ENCODE measurements at regions not wholly inside any gene's neighbourhood (a gene's known extent, or its start where the extent isn't known, plus 50 kb on each side); places are given as distances from the start of the nearest gene placed in this dataset.

DNA sequence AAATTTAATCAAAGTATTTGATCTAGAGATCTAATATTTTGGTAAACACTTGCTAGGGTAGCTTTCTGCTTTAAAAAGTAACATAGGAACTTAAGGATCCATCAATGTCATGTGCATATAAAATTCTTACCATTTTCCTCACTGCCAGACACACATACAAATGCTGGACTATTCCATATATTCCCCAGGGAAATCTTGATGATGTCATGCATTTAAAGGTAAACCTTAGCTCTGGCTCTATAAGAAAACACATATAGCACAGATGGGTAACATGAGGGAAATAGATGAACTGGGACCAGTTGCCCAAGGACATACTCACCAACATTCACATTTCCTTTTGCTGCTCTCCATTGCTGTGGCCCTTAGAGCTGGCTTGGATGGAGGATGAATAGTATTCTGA is 79.1 kb upstream of the FMNL2 start:
- H3K4me1 ChIP-seq (ENCODE audit: control insufficient read depth in 1 of 2, insufficient read depth in 2 of 2, low read depth in 1 of 2, low read length in 1 of 2): no peaks in the 10 kb centered on the region
- no peaks in the 10 kb centered on the region for H4K20me1 ChIP-seq (ENCODE audit: insufficient read depth)
- no peaks in the 10 kb centered on the region for H3K36me3 ChIP-seq (replicated peaks in 1 of 2; ENCODE audit: control insufficient read depth in 1 of 2, insufficient read depth in 2 of 2, low read length in 1 of 2)
- no peak overlapping the region for H3K4me2 ChIP-seq
- no peak overlapping the region for H3K27ac ChIP-seq (ENCODE audit: low read depth in 2 of 2, low read length in 1 of 2)
- no peaks in the 10 kb centered on the region for H3K9me2 ChIP-seq
- no peak for DNase-seq
- H3F3A ChIP-seq (replicated peaks; ENCODE audit: insufficient read depth): no peaks in the 10 kb centered on the region
- H3K79me2 ChIP-seq (ENCODE audit: insufficient read depth): no peaks in the 10 kb centered on the region
- ChIA-PET POLR2A (no interaction called here), CTCF (interaction anchor here (1.8 kb wide), 1 partner anchor 11 kb away, joined by 3 read pairs; no protein-coding TSS in a partner anchor)
- H3K4me3 ChIP-seq (ENCODE audit: low read depth in 2 of 2, low read length in 1 of 2): no peak overlapping the region
- no peak for TF ChIP-seq SMC3 (IDR thresholded peaks at IDR 0.05; ENCODE audit: low read depth, low read length)
- no peak for TF ChIP-seq RCOR1 (IDR thresholded peaks at IDR 0.05; ENCODE audit: low read length)
- no peak for TF ChIP-seq RFX5 (IDR thresholded peaks at IDR 0.05; ENCODE audit: low read length)
- TF ChIP-seq, protein P1, sequence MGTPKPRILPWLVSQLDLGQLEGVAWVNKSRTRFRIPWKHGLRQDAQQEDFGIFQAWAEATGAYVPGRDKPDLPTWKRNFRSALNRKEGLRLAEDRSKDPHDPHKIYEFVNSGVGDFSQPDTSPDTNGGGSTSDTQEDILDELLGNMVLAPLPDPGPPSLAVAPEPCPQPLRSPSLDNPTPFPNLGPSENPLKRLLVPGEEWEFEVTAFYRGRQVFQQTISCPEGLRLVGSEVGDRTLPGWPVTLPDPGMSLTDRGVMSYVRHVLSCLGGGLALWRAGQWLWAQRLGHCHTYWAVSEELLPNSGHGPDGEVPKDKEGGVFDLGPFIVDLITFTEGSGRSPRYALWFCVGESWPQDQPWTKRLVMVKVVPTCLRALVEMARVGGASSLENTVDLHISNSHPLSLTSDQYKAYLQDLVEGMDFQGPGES (IDR thresholded peaks at IDR 0.05; ENCODE audit: low read depth, low read length): no peak
- TF ChIP-seq NRF1 (IDR thresholded peaks at IDR 0.05; ENCODE audit: low read depth, low read length): no peak
- no peaks in the 10 kb centered on the region; the same call in 1 of the 2 replicates for H3K27me3 ChIP-seq (ENCODE audit: insufficient read depth)
- no peak overlapping the region for H2AFZ ChIP-seq (ENCODE audit: low read depth)
- H3K9me3 ChIP-seq: no peaks in the 10 kb centered on the region
- H3K9ac ChIP-seq: no peak overlapping the region

DNA sequence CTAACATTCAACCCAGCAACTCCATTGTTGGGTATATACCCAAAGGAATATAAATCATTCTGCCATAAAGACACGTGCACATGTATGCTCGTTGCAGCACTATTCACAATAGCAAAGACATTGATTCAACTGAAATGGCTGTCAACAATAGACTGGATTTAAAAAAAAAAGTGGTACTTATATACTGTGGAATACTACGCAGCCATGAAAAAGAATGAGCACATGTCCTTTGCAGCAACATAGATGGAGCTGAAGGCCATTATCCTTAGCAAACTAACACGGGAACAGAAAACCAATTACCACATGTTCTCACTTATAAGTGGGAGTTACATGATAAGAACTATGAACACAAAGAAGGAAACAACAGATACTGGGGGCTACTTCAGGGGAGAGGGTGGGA is 74.0 kb upstream of the FMNL2 start:
- Histone ChIP-seq H3K79me2 (ENCODE audit: insufficient read depth) (no peaks in the 10 kb centered on the region), H3K27me3 (ENCODE audit: insufficient read depth) (no peaks in the 10 kb centered on the region), H3K36me3 (replicated peaks in 1 of 2; ENCODE audit: control insufficient read depth in 1 of 2, insufficient read depth in 2 of 2, low read length in 1 of 2) (no peaks in the 10 kb centered on the region), H3K27ac (ENCODE audit: low read depth in 2 of 2, low read length in 1 of 2) (no peak overlapping the region), H3K9me2 (no peaks in the 10 kb centered on the region), H4K20me1 (ENCODE audit: insufficient read depth) (no peaks in the 10 kb centered on the region), H3K9ac (no peak overlapping the region), H2AFZ (ENCODE audit: low read depth) (no peak overlapping the region), H3K4me2 (no peak overlapping the region), H3K4me3 (ENCODE audit: low read depth in 2 of 2, low read length in 1 of 2) (no peak overlapping the region), H3K9me3 (no peaks in the 10 kb centered on the region), H3F3A (replicated peaks; ENCODE audit: insufficient read depth) (no peaks in the 10 kb centered on the region), H3K4me1 (ENCODE audit: control insufficient read depth in 1 of 2, insufficient read depth in 2 of 2, low read depth in 1 of 2, low read length in 1 of 2) (no peaks in the 10 kb centered on the region)
- POLR2A ChIA-PET: no interaction called here
- CTCF ChIA-PET: no interaction called here
- no peak for TF ChIP-seq TAF1 (IDR thresholded peaks at IDR 0.05; ENCODE audit: borderline replicate concordance, low read depth, low read length)
- TF ChIP-seq FOXJ3 (CRISPR knock-in tag; IDR thresholded peaks at IDR 0.05): no peak
- TF ChIP-seq, protein P2, sequence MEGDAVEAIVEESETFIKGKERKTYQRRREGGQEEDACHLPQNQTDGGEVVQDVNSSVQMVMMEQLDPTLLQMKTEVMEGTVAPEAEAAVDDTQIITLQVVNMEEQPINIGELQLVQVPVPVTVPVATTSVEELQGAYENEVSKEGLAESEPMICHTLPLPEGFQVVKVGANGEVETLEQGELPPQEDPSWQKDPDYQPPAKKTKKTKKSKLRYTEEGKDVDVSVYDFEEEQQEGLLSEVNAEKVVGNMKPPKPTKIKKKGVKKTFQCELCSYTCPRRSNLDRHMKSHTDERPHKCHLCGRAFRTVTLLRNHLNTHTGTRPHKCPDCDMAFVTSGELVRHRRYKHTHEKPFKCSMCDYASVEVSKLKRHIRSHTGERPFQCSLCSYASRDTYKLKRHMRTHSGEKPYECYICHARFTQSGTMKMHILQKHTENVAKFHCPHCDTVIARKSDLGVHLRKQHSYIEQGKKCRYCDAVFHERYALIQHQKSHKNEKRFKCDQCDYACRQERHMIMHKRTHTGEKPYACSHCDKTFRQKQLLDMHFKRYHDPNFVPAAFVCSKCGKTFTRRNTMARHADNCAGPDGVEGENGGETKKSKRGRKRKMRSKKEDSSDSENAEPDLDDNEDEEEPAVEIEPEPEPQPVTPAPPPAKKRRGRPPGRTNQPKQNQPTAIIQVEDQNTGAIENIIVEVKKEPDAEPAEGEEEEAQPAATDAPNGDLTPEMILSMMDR (IDR thresholded peaks at IDR 0.05): no peak
- no peak for TF ChIP-seq FOXM1 (IDR thresholded peaks at IDR 0.05; ENCODE audit: low read depth)
- no peak for TF ChIP-seq EZH2phosphoT487 (IDR thresholded peaks at IDR 0.05; ENCODE audit: borderline replicate concordance, low read depth)
- TF ChIP-seq EP300 (IDR thresholded peaks at IDR 0.05; ENCODE audit: borderline replicate concordance in 1 of 2, low read depth in 1 of 2, low read length in 1 of 2): no peak
- no peak for TF ChIP-seq POLR2AphosphoS5 (IDR thresholded peaks at IDR 0.05; ENCODE audit: low read depth, low read length)
- TF ChIP-seq SIN3A (IDR thresholded peaks at IDR 0.05; ENCODE audit: borderline replicate concordance, low read depth, low read length): no peak
- no peak for TF ChIP-seq RXRA (IDR thresholded peaks at IDR 0.05; ENCODE audit: borderline replicate concordance, low read depth)
- TF ChIP-seq, protein P3, sequence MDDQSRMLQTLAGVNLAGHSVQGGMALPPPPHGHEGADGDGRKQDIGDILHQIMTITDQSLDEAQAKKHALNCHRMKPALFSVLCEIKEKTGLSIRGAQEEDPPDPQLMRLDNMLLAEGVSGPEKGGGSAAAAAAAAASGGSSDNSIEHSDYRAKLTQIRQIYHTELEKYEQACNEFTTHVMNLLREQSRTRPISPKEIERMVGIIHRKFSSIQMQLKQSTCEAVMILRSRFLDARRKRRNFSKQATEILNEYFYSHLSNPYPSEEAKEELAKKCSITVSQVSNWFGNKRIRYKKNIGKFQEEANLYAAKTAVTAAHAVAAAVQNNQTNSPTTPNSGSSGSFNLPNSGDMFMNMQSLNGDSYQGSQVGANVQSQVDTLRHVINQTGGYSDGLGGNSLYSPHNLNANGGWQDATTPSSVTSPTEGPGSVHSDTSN (IDR thresholded peaks at IDR 0.05): no peak
- TF ChIP-seq GABPA (IDR thresholded peaks at IDR 0.05; ENCODE audit: low read depth): no peak
- TF ChIP-seq TEAD4 (IDR thresholded peaks at IDR 0.05; ENCODE audit: borderline replicate concordance, insufficient read depth): no peak
- TF ChIP-seq MEF2A (IDR thresholded peaks at IDR 0.05; ENCODE audit: borderline replicate concordance, low read depth): no peak
- TF ChIP-seq, protein P4, sequence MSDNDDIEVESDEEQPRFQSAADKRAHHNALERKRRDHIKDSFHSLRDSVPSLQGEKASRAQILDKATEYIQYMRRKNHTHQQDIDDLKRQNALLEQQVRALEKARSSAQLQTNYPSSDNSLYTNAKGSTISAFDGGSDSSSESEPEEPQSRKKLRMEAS (IDR thresholded peaks at IDR 0.05; ENCODE audit: low read depth): no peak
- no peak for TF ChIP-seq RFX5 (IDR thresholded peaks at IDR 0.05; ENCODE audit: low read length)
- DNase-seq: no peak
- WGBS (ENCODE audit: low lambda C conversion rate): 42% methylated on average over 4 of the region's 4 CpGs
